ENCODE measurements at regions not wholly inside any gene's neighbourhood (a gene's known extent, or its start where the extent isn't known, plus 50 kb on each side); places are given as distances from the start of the nearest gene placed in this dataset.

- ATAC-seq: no peak
- no peak for DNase-seq
- intact Hi-C loops (cut with micrococcal nuclease): no loop called here
Observed at GRCh38 chr14:28515571-28515970, 251.0 kb upstream of the FOXG1 start.

GRCh38 chr14:28536889-28537288 is 229.7 kb upstream of the FOXG1 start:
- intact Hi-C loops (cut with micrococcal nuclease): no loop called here
- ATAC-seq: no peak
- DNase-seq: no peak

GRCh38 chr14:28542040-28542439 is 224.5 kb upstream of the FOXG1 start:
- ATAC-seq: no peak
- intact Hi-C loops (cut with micrococcal nuclease): no loop called here
- no peak for DNase-seq

GRCh38 chr14:28565345-28565744 is 201.2 kb upstream of the FOXG1 start:
- ATAC-seq: no peak
- intact Hi-C loops (cut with micrococcal nuclease): no loop called here
- no peak for DNase-seq

- intact Hi-C loops (cut with micrococcal nuclease): no loop called here
- no peak for ATAC-seq
- no peak for DNase-seq
Observed at GRCh38 chr14:28570391-28570790, 196.2 kb upstream of the FOXG1 start.

GRCh38 chr14:28571636-28572035 is 195.0 kb upstream of the FOXG1 start:
- ATAC-seq (no peak), DNase-seq (no peak)
- intact Hi-C loops (cut with micrococcal nuclease): no loop called here

GRCh38 chr14:28576523-28576922 is 190.1 kb upstream of the FOXG1 start:
- intact Hi-C loops (cut with micrococcal nuclease): no loop called here
- DNase-seq (no peak), ATAC-seq (no peak)

GRCh38 chr14:28577187-28577586 is 189.4 kb upstream of the FOXG1 start:
- ATAC-seq (no peak), DNase-seq (no peak)
- intact Hi-C loops (cut with micrococcal nuclease): no loop called here

GRCh38 chr14:28577711-28578131 is 188.9 kb upstream of the FOXG1 start:
- intact Hi-C loops (cut with micrococcal nuclease): no loop called here
- ATAC-seq (no peak), DNase-seq (no peak)

- DNase-seq: no peak
- ATAC-seq: no peak
- intact Hi-C loops (cut with micrococcal nuclease): no loop called here
Observed at GRCh38 chr14:28584951-28585350, 181.6 kb upstream of the FOXG1 start.

- intact Hi-C loops (cut with micrococcal nuclease): no loop called here
- ATAC-seq (no peak), DNase-seq (no peak)
Observed at GRCh38 chr14:28589792-28590191, 176.8 kb upstream of the FOXG1 start.

GRCh38 chr14:28596391-28596790 is 170.2 kb upstream of the FOXG1 start:
- intact Hi-C loops (cut with micrococcal nuclease): no loop called here
- DNase-seq (no peak), ATAC-seq (no peak)

GRCh38 chr14:28599191-28599590 is 167.4 kb upstream of the FOXG1 start:
- intact Hi-C loops (cut with micrococcal nuclease): no loop called here
- no peak for DNase-seq
- no peak for ATAC-seq

- no peak for ATAC-seq
- intact Hi-C loops (cut with micrococcal nuclease): no loop called here
- DNase-seq: no peak
Observed at GRCh38 chr14:28599605-28600004, 167.0 kb upstream of the FOXG1 start.

- DNase-seq: no peak
- intact Hi-C loops (cut with micrococcal nuclease): no loop called here
- no peak for ATAC-seq
Observed at GRCh38 chr14:28603606-28604005, 163.0 kb upstream of the FOXG1 start.

- ATAC-seq: no peak
- intact Hi-C loops (cut with micrococcal nuclease): no loop called here
- no peak for DNase-seq
Observed at GRCh38 chr14:28607661-28608060, 158.9 kb upstream of the FOXG1 start.

GRCh38 chr14:28608443-28608842 is 158.1 kb upstream of the FOXG1 start:
- no peak for ATAC-seq
- DNase-seq: no peak

GRCh38 chr14:28608851-28609828 is 157.4 kb upstream of the FOXG1 start:
- DNase-seq (peak; percentile 27), ATAC-seq (no peak)
- intact Hi-C loops (cut with micrococcal nuclease): no loop called here

More at GRCh38 chr14:28608443-28608842, 158.1 kb upstream of the FOXG1 start:
- intact Hi-C loops (cut with micrococcal nuclease): no loop called here

- DNase-seq (no peak), ATAC-seq (no peak)
- intact Hi-C loops (cut with micrococcal nuclease): no loop called here
Observed at GRCh38 chr14:28612414-28612813, 154.2 kb upstream of the FOXG1 start.

- no peak for ATAC-seq
- intact Hi-C loops (cut with micrococcal nuclease): no loop called here
- no peak for DNase-seq
Observed at GRCh38 chr14:28613532-28613931, 153.1 kb upstream of the FOXG1 start.

- intact Hi-C loops (cut with micrococcal nuclease): no loop called here
- ATAC-seq (no peak), DNase-seq (no peak)
Observed at GRCh38 chr14:28626780-28627179, 139.8 kb upstream of the FOXG1 start.
